HFF-Myc (cell line): ENCODE measurements at regions not wholly inside any gene's neighbourhood (a gene's known extent, or its start where the extent isn't known, plus 50 kb on each side); places are given as distances from the start of the nearest gene placed in this dataset.
"Not testable (repeated sequence)": the region's sequence is repeated elsewhere in the genome, so short reads cannot be mapped to it uniquely, and the experiment has no call there.

ENCODE experiments used
- DNase-seq: peaks from one replicate; pipeline ENCODE4 v3.0.0-alpha.2; 2011; ENCODE audit warnings: low read depth; ENCODE audit errors: extremely low read depth
- H3K4me3 ChIP-seq: replicated peaks from 2 replicates; pipeline ENCODE4 v1.5.1; 2011; ENCODE audit warnings: low read depth, mild to moderate bottlenecking, control low read depth, low read length
- CTCF ChIP-seq: IDR thresholded peaks from 2 replicates; pipeline ENCODE4 v1.5.1; 2012; ENCODE audit warnings: mild to moderate bottlenecking, low read depth, low read length, control low read depth; ENCODE audit errors: missing control alignments

GRCh38 chr16:55021595-55022475, 91.2 kb downstream of the IRX5 start:
- H3K4me3 ChIP-seq, result no peak overlapping the region
- DNase-seq, result peak; percentile 56
- peak; percentile 22 for TF ChIP-seq CTCF

GRCh38 chr16:55027260-55027659, 96.6 kb downstream of the IRX5 start:
- not testable (repeated sequence) for DNase-seq, H3K4me3 ChIP-seq

GRCh38 chr16:55029509-55029908, 98.8 kb downstream of the IRX5 start:
- H3K4me3 ChIP-seq, result no peak overlapping the region
- TF ChIP-seq CTCF, result no peak

GRCh38 chr16:55030944-55031343, 100.3 kb downstream of the IRX5 start:
- no peak for TF ChIP-seq CTCF
- no peak for DNase-seq
- H3K4me3 ChIP-seq, result no peak overlapping the region

More at GRCh38 chr16:55029509-55029908, 98.8 kb downstream of the IRX5 start:
- DNase-seq, result no peak

GRCh38 chr16:55031481-55031880, 100.8 kb downstream of the IRX5 start:
- DNase-seq, result no peak
- no peak overlapping the region for H3K4me3 ChIP-seq
- TF ChIP-seq CTCF, result no peak

GRCh38 chr16:55033225-55034156, 102.8 kb downstream of the IRX5 start:
- no peak for DNase-seq
- TF ChIP-seq CTCF, result no peak
- no peak overlapping the region for H3K4me3 ChIP-seq

- peak; percentile 68 for TF ChIP-seq CTCF
- no peak overlapping the region for H3K4me3 ChIP-seq
- no peak for DNase-seq
Measured at GRCh38 chr16:55035029-55035428, 104.4 kb downstream of the IRX5 start.
